ENCODE measurements at regions not wholly inside any gene's neighbourhood (a gene's known extent, or its start where the extent isn't known, plus 50 kb on each side); places are given as distances from the start of the nearest gene placed in this dataset.
A peak's percentile ranks its signal among the peaks of the same experiment; 100 is the strongest.

DNA sequence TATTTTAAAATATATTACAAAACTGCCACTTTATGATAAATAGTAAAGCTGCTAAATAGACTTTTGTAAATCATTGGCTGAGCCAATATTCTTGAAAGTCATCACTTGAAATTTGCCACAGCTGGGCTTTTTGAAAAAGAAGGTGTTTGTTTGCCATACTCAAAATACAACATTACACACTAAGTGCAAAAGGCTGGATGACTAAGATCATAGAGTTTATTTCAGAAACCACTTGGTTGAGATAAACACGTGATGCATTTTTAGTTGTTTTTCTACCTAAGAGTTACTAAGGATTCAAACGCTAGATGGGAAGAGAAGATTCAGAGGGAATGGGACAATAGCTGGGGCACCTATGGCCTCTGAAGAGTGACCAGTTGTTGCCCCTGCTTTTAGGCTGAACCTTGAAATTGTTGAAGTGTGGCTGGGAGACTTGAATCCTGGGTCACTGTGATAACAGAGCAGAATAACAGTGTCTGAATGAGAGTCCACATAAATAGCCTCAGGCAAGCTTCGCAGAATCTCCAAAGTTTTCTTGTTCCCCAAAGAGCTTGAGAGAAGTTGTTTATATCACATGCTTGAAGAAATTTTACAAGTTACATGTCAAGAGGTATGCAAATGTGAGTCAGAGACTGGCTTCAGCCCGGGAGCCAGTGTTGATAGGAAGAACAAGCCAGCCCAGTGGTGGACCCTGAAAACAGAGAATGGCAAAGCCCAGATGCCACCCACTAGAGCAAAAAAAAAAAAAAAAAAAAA lies 409.8 kb downstream of the GPD2 start:
- DNase-seq (ENCODE audit: low read depth in 2 of 2) = no peak

DNA sequence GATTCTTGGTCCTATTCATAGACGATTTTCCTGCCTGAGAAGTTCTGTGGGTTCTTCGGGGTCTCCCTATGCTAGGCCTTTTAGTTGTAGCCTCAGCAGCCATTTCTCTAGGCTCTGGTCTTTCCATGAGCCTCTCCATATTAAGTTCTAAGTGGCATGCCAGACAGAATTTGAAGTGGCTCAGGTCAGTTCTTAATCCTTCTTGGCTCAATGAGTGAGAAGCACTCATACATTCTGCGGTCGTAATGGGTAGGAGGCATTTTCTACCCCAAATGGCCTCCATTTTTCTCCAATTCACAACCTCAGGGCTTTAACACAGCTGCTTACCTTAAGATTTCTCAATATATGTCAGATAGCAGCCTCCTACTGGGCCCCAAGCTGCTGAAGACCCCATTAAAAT lies 405.3 kb upstream of the GALNT5 start:
- no peak for DNase-seq (ENCODE audit: low read depth in 2 of 2)

DNA sequence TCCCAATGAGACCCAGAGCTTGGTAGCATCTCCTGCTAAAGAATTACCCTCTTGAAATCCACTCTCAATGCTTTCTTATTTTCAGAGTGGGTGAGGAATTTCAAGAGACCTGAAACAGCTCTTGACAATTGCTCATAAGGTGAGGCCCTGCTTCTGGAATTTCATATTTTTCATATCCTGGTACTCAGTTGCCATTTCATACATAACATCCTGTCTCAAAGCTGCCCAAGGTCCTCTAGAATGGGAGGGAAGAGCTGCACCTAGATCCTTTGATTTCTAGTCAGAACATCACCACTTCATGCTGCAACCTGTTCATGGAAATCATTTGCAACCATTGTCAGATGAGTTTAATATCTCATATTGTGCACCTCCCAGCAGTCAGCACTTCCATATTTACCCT lies 404.8 kb upstream of the GALNT5 start:
- no peak for DNase-seq (ENCODE audit: low read depth in 2 of 2)

DNA sequence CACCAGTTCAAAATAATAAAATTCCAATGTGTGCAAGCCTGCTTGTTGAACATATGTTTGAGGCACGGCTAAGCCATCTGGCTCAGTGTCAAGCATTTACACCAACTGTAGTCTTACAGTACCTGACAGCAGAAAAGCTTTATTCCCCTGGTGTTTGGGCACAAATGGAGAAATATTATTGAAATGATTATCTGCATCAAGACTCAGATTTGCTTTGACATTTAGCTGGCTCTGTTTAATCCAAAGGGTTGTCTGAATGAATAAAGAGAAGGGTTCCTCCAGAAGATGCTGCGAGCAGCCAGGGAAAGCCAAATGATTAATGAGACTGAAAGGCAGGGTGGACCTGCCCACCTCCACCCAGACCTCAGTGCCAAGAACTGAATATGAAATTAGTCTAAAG lies 393.2 kb upstream of the GALNT5 start:
- DNase-seq (ENCODE audit: low read depth in 2 of 2) = peak in 1 of 2 experiments; percentile 4

DNA sequence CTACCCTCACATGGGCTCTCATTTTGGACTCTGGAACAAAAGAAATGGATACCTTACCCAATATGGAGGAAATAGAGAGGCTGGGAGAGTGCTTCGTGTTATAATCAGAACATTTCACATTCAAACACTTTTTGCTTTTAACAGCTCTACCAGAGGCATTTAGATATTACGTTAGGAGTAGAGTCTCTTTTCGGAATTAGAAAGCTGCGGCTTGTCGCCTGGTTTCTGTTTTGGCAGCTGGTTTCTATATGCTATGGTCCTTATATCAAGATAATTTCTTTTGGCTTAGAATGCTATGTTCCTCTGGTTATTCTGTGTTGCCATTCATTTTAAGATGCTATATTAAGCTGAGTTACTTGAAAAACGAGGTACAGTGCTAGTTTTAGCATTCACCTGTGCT lies 392.8 kb upstream of the GALNT5 start:
- DNase-seq (ENCODE audit: low read depth in 2 of 2) = no peak

DNA sequence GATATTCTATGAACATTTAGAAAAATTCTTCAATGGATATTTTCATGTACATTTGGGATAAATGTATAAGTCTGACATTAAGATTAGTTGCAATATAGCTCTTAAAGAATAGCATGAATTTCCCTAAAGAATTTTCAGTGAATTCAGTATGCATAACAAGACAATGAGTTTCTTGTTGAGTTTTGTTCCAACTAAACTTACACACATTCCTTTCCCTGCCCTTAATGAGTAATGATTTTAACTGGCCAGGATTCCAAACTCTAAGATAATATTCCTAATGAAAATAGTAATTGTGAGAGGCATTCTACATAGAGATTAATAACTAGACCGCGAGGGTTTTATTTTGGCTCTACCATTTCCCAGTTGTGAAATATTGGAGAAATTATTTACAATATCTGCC lies 390.3 kb upstream of the GALNT5 start:
- DNase-seq (ENCODE audit: low read depth in 2 of 2) = no peak

DNA sequence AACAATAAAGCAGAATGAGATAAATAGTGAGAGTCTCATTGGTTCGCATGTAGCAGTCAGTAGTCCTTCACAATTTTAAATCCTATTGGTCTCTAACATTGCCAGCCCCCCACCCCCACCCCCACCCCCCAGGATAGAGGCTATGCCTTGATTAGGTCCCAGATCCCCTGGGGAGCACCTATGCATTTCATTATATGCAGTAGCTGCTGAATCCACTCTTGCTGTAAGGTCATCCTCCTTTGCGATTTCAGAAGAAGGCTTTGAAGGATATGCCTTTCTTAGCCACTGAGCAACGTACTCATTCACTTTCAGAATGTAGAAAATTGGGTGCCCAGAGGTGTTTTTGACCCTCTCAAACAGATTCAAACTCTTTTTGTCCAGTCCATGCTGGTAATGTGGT lies 382.8 kb upstream of the GALNT5 start:
- no peak for DNase-seq (ENCODE audit: low read depth in 2 of 2)

DNA sequence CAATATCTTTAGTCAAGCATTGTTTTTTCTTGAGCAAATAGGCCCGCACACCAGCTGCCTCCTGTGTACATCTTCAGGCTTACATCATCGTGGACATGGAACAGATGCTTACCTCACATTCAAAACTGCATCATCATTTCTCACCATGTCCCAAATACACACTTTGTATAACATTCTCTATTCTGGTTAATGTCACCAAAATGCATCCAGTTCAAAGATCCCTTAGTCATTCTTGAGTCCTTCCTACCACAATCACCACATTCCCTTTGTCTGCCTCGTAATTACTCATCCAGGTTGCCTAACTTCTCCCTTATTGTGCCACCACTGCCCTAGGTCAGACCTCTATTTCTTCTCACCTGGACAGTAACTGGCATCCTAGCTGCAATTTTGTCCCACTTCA lies 373.7 kb upstream of the GALNT5 start:
- DNase-seq (ENCODE audit: low read depth in 2 of 2) = no peak

DNA sequence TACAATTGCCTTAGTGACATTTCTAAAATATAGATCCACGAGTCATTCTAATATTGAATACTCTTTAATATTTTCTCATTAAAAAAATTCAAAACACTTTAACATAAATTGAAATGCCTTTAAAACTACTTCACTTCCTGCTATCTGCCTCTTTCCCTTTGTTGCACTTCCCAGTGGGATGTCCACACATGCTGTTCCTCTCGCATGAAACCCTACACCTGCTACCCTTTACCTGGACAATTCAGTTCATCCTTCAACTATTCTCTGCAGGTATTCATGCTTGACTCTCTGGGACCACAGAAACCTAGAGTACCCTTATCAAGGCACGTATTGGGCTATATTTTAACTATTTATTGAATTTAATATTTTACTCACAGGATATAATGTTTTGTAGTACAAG lies 373.3 kb upstream of the GALNT5 start:
- DNase-seq (ENCODE audit: low read depth in 2 of 2) = no peak

DNA sequence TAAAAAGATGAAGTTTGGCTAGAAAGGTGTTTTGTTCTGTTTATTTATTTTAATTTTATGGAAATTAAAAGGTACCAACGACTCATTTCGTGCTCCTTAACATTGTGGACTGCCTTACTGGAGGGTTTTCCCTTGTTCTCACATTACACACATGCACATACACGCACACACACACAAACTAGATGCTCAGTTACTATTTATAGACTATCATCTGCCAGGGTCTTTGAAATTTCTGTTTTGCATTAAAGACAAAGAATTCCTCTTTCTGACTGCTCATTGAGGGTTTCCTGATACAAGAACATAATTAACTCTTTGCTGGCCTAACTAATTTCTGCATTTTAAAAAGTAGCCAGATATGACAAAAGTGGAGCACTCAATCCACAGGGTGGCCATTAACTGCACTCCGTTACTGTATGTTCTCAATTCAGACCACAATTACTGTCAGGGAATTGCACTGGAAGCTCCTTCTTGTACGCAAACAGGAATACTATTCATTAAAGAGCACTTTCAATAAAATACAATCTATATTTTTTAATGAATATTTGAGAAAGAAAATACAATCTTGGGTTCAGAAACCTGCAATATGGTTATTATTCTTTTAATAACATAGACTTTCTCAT lies 366.9 kb upstream of the GALNT5 start:
- DNase-seq (ENCODE audit: low read depth in 2 of 2) = peak; percentile 37 to 52

DNA sequence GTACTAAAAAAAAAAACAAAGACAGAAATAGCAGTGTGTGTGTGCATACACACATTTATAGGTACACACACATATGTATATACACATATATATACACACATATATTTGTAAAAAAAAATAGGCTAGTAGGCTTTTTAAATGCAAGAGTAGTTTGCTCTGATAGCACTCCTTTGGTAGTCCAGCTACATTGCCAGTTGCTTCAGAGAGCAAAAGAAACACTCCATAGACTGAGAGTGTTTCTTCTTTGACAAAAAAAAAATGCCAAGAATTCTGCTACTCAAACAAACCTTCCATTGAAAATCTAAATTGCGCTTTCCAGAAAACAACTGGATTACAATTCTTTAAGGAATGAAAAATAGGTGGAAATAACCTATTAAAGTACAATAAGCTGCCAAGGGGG lies 365.9 kb upstream of the GALNT5 start:
- DNase-seq (ENCODE audit: low read depth in 2 of 2) = no peak

DNA sequence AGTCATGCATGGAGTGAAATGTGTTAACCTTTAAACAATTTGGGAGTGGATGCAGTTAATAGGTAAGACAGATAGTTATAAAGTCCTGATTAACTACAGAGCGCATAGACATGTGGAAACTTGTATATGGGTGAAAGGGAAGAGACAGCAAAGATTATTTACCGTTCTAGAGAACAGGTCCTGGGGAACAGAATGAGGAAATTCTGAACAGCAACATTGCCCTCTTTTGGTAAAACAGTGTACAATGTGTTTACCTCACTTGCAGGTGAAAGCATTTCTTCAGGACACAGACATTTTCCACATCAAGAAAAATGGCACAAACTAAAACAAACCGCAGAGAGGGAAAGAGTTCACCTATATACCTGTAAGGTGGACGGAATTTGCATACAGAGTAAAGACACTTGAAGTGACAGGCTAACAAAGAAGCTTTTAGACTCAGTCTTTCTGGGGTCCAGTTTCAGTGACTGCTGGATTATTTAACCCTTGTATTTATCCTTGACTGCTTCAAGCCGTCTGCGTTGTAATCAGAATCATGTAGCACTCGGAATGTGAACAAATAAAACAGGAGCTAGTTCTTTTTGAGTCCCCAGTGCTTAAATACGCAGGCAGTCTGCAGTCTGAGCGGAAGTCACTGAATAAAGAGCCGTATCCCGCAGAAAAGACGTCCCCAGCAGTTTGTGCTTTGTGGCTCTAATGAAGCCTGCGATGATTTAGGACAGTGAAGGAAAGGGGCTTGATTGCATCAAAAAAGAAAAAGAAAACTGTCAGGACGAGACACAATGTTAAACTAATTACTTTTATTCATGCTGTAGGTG lies 364.8 kb upstream of the GALNT5 start:
- peak; percentile 4 to 9 for DNase-seq (ENCODE audit: low read depth in 2 of 2)

DNA sequence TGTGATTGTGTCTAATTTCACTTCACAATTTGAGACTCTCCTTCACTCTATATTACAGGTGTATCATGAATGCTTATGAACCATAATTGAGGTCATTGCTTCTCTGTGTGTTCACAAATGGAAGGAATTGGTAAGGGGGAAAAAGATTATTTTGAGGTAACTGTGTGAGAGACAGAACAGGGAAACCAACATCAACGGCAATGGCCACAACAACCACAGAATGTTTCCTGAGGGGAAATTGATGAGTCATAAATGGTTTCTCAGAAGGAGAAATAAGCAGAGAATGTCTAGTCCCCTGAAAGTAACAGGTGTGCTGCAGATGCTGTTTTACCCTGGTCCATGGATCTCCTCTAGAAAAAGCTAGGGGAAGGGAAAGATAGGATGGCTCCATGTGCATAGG lies 361.2 kb upstream of the GALNT5 start:
- DNase-seq (ENCODE audit: low read depth in 2 of 2) = peak; percentile 6 to 21

DNA sequence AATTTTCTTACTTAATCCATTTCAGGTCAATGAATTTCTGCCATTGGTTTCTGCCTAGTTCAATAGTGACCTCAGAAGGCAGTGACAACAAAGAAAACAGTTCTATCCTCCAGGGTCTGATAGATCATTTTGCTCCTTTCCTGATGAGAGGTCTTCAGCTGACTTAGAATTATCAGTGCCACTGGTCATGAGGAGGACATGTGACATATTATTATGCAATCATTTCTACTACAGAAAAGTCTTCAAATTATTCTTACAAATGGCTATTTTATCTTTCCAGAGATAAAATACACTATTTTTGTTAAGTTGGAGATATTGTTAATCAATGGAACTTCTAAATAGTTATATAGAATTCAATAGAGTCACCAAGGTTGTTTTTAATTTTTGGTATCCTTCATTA lies 360.0 kb upstream of the GALNT5 start:
- DNase-seq (ENCODE audit: low read depth in 2 of 2) = no peak

DNA sequence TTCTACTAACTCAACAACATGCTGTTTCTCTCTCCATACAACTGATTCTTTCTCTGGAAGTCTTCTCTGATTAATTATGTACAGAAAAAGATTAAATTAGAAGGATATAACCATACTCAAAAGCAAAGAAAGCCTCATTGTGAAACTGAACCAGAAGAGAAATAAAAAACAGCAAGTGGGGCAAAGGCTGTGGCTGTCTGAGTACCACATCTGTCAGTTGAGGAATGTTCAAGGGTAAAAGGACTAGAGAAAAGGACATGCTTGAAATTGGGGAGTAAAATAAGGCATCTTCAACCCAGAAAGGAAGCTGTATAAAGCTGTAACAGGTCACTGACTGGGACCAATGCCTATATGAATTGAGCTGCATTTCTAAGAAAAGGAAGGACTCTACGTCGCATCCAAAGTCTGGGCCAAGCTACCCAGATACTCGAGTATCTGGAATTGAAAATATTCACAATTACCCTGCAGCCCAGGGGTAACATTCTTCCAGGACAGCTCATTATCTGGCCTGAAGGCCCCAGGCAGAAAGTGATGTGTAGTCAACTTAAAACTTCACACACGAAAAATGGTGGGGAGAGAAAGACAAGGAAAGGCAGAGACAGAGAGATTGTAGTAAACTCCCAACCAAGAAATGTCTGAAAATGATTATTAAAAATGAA lies 356.0 kb upstream of the GALNT5 start:
- peak; percentile 18 to 21 for DNase-seq (ENCODE audit: low read depth in 2 of 2)

DNA sequence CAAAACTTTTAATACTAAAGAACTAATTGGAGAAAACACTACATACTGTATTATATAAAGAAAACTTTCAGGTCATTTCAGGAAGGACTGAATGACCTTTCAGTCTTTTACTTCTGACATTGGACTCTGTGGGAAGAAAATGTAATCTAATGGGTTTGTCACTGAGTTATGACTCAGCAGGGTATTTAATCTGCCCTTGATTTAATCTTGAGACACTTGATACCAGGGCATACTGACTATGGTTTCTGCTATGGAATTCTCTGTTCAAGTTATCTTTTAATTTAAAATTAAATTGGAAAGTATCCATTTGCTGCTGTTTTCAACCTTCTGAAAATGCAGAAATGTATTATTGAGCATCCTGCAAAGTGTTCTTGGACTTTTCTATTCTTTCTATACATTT lies 354.2 kb upstream of the GALNT5 start:
- no peak for DNase-seq (ENCODE audit: low read depth in 2 of 2)

DNA sequence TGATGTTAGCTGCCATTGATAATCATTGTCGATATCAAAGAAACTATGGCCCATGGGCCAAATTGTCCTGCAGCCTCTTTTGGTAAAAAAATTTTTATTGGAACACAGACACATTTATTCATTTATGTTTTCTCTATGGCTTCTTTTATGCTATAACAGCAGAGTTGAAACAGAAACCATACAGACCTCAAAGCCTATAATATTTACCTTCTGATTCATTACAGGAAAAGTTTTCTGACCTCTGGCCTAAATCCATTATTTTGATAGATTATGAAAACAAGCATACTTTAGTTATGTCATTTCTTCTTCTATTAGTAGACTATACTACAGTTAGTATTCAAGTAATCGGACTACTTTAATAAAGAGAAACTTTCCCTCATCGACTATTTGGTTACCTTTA lies 349.7 kb upstream of the GALNT5 start:
- no peak for DNase-seq (ENCODE audit: low read depth in 2 of 2)

DNA sequence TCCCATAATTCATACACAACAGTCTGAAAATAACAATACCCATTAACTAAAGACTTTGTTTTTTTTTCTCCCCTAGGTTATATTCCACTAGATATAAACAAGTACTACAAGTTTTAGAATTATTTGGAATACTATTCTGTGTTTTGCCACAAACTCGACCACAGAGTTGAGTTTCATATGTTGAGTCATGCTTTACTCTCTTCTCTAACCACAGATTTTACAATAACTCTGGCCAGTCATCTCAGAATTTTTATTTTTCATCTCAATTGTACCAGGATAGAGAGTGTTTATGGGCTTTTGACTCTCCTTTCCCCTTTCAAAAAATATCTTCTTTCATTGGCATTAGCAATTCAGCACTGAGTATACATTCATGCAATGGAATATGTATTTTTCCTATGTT lies 348.7 kb upstream of the GALNT5 start:
- peak; percentile 38 to 56 for DNase-seq (ENCODE audit: low read depth in 2 of 2)

DNA sequence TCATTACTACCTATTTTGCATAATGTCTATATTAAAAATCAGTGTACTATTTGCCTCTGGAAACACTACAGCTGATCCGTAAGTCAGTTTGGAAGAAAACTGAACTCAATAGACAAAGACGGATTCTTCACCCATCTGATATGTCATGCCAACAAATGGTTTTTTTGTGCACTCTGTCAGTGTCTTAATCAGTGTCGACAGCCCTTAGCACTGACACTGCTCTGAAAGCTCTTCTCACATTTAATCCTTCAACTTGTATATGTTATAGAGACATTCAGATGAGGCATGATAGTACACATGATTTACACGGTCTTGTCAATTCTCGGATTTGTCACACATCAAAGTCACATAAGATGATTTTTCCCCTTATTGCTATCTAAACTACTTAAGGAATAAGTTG lies 347.5 kb upstream of the GALNT5 start:
- no peak for DNase-seq (ENCODE audit: low read depth in 2 of 2)

DNA sequence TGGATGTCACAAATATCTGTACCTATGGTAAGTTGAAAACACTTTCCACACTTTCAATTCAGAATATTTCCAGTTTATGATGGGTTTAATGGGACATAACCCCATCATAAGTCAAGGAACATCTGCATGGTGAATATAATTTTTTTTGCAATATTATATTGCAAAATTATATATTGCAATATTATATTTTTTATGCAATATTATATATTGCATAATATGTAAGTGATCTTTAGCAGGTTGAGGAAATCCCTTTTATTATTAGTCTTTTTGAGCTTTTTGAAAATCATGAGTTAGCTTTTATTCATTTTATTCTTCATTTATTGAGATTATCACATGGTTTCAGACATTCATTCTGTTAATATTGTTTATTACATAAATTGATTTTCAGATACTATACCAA lies 342.2 kb upstream of the GALNT5 start:
- DNase-seq (ENCODE audit: low read depth in 2 of 2) = no peak

DNA sequence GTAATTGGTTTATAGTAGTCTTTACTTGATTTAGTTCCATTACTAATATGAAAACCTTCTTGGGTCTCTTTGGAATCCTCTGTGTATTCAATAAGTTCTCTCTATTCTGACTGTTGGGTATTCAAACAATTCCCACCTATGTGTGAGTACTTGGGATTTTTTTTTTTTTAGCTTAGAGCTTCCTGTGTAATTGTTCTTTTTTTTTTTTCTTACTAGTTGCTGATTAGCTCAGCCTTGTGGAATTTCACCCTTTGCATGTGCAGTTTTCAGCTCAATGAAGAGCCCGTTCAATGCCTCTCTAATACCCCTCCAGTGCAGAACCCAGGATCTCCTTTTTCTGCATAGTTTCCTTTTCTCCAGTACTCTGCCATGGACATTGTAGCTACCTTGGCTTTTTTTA lies 339.1 kb upstream of the GALNT5 start:
- DNase-seq (ENCODE audit: low read depth in 2 of 2) = no peak

DNA sequence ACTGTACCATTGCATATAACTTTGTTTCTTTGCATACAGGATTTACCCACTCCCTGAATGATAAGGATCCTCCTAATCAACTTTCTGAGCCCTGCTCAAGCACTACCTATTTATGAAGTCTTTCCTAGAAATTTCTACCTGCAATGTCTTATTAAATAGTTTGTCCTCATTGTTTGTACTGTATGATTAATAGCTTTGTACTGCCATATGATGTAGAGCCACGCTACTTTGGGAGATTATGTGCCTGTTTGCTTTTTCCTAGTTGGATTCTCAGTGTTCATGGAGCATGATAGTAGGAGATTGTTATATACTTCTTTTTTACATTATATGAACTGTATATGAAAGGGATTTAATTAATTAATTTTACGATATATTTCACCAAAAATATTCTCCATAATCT lies 327.1 kb upstream of the GALNT5 start:
- no peak for DNase-seq (ENCODE audit: low read depth in 2 of 2)

Measured in fibroblast of skin of left biceps (primary cell).